SK-N-SH (cell line): ENCODE measurements at regions not wholly inside any gene's neighbourhood (a gene's known extent, or its start where the extent isn't known, plus 50 kb on each side); places are given as distances from the start of the nearest gene placed in this dataset.

Source experiments
- ELF1 ChIP-seq: IDR thresholded peaks from 2 replicates; pipeline ENCODE4 v1.4.0; 2012
- EZH2phosphoT487 ChIP-seq: fragments of 200-600 bp; sonication (generic); IDR thresholded peaks from 2 replicates; pipeline ENCODE4 v1.6.1; 2017; ENCODE audit warnings: low read depth, mixed run types, mild to moderate bottlenecking, antibody characterized with exemption, moderate library complexity, borderline replicate concordance
- FOXJ3 ChIP-seq: sonication (generic); formaldehyde crosslinking; IDR thresholded peaks from 2 replicates; pipeline ENCODE4 v1.5.1; 2020; ENCODE audit warnings: mild to moderate bottlenecking, missing genetic modification reagents
- FOXM1 ChIP-seq: IDR thresholded peaks from 2 replicates; pipeline ENCODE4 v1.4.0; 2012; ENCODE audit warnings: low read depth, mild to moderate bottlenecking
- GABPA ChIP-seq: IDR thresholded peaks from 2 replicates; pipeline ENCODE4 v1.4.0; 2012; ENCODE audit warnings: low read depth, mild to moderate bottlenecking
- GATA2 ChIP-seq: sonication (generic); formaldehyde crosslinking; IDR thresholded peaks from 2 replicates; pipeline ENCODE4 v1.5.0; 2020; ENCODE audit warnings: mild to moderate bottlenecking, missing genetic modification reagents
- JUND ChIP-seq: IDR thresholded peaks from 2 replicates; pipeline ENCODE4 v1.4.0; 2012
- MEF2A ChIP-seq: IDR thresholded peaks from 2 replicates; pipeline ENCODE4 v1.4.0; 2012; ENCODE audit warnings: low read depth, borderline replicate concordance
- MXI1 ChIP-seq: IDR thresholded peaks from 2 replicates; pipeline ENCODE4 v1.6.1; 2012; ENCODE audit warnings: mild to moderate bottlenecking, low read depth, low read length, improper control_type of control experiment
- NRF1 ChIP-seq: IDR thresholded peaks from 2 replicates; pipeline ENCODE4 v1.6.1; 2012; ENCODE audit warnings: low read depth, mild to moderate bottlenecking, low read length
- POLR2AphosphoS5 ChIP-seq: IDR thresholded peaks from 2 replicates; pipeline ENCODE4 v1.6.1; 2012; ENCODE audit warnings: low read depth, low read length
- RAD21 ChIP-seq: IDR thresholded peaks from 2 replicates; pipeline ENCODE4 v1.6.1; 2012; ENCODE audit warnings: mild to moderate bottlenecking, low read length
- RFX5 ChIP-seq: IDR thresholded peaks from 2 replicates; pipeline ENCODE4 v1.6.1; 2012; ENCODE audit warnings: mild to moderate bottlenecking, improper control_type of control experiment, low read length
- RXRA ChIP-seq: IDR thresholded peaks from 2 replicates; pipeline ENCODE4 v1.4.0; 2012; ENCODE audit warnings: low read depth, mild to moderate bottlenecking, borderline replicate concordance
- SMC3 ChIP-seq: IDR thresholded peaks from 2 replicates; pipeline ENCODE4 v1.6.1; 2012; ENCODE audit warnings: low read depth, low read length, improper control_type of control experiment
- TAF1 ChIP-seq: IDR thresholded peaks from 2 replicates; pipeline ENCODE4 v1.6.1; 2012; ENCODE audit warnings: low read depth, mild to moderate bottlenecking, low read length, moderate library complexity, borderline replicate concordance
- TEAD4 ChIP-seq: IDR thresholded peaks from 2 replicates; pipeline ENCODE4 v1.4.0; 2012; ENCODE audit warnings: mild to moderate bottlenecking, borderline replicate concordance; ENCODE audit not compliant: insufficient read depth
- TF ChIP-seq, protein P1 (sequence below): IDR thresholded peaks from 2 replicates; pipeline ENCODE4 v1.6.1; 2012; ENCODE audit warnings: mild to moderate bottlenecking, low read depth, low read length, moderate library complexity
- TF ChIP-seq, protein P2 (sequence below): IDR thresholded peaks from 2 replicates; pipeline ENCODE4; 2012
- TF ChIP-seq, protein P3 (sequence below): IDR thresholded peaks from 2 replicates; pipeline ENCODE4 v1.4.0; 2012; ENCODE audit warnings: low read depth
- TF ChIP-seq, protein P4 (sequence below): IDR thresholded peaks from 2 replicates; pipeline ENCODE4 v1.4.0; 2012; ENCODE audit warnings: low read depth, borderline replicate concordance
- TF ChIP-seq, protein P5 (sequence below): IDR thresholded peaks from 2 replicates; pipeline ENCODE4 v1.4.0; 2012; ENCODE audit warnings: low read depth, borderline replicate concordance
- TF ChIP-seq, protein P6 (sequence below): fragments of 150-350 bp; IDR thresholded peaks from 2 replicates; pipeline ENCODE4 v1.6.1; 2017; ENCODE audit warnings: antibody characterized with exemption, low read length, low read depth, borderline replicate concordance

DNA sequence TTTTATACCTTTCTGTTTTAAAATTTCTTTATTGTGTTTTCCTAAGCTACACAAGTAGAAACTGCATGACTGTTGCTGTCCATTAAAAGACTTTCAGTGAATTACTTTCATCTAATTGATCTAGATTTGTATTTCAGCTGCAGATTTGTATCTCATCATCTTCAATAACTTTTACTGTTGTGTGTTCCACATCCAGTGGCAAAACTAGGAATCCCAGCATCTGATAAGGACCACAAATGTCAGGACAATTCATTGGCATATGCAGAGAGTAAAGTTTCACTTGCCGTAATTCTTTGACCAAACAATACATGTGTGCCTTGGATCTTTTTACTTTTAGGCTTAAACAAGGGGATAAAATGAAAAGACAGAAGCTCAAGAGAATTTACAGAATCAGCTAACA lies 112.6 kb downstream of the FBXO8 start (continued):
- TF ChIP-seq, protein P1, sequence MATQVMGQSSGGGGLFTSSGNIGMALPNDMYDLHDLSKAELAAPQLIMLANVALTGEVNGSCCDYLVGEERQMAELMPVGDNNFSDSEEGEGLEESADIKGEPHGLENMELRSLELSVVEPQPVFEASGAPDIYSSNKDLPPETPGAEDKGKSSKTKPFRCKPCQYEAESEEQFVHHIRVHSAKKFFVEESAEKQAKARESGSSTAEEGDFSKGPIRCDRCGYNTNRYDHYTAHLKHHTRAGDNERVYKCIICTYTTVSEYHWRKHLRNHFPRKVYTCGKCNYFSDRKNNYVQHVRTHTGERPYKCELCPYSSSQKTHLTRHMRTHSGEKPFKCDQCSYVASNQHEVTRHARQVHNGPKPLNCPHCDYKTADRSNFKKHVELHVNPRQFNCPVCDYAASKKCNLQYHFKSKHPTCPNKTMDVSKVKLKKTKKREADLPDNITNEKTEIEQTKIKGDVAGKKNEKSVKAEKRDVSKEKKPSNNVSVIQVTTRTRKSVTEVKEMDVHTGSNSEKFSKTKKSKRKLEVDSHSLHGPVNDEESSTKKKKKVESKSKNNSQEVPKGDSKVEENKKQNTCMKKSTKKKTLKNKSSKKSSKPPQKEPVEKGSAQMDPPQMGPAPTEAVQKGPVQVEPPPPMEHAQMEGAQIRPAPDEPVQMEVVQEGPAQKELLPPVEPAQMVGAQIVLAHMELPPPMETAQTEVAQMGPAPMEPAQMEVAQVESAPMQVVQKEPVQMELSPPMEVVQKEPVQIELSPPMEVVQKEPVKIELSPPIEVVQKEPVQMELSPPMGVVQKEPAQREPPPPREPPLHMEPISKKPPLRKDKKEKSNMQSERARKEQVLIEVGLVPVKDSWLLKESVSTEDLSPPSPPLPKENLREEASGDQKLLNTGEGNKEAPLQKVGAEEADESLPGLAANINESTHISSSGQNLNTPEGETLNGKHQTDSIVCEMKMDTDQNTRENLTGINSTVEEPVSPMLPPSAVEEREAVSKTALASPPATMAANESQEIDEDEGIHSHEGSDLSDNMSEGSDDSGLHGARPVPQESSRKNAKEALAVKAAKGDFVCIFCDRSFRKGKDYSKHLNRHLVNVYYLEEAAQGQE: no peak
- TF ChIP-seq MXI1 (0 out of 2 replicates have a peak, but pooled peaks have one; percentile 14), GABPA (no peak), SMC3 (no peak), EZH2phosphoT487 (no peak), JUND (no peak), TEAD4 (no peak), ELF1 (no peak), NRF1 (no peak), MEF2A (no peak), GATA2 (CRISPR knock-in tag) (peak; percentile 68), RFX5 (no peak), RAD21 (no peak), POLR2AphosphoS5 (0 out of 2 replicates have a peak, but pooled peaks have one; percentile 25), TAF1 (no peak), RXRA (no peak), FOXJ3 (CRISPR knock-in tag) (no peak), FOXM1 (no peak)
- TF ChIP-seq, protein P2, sequence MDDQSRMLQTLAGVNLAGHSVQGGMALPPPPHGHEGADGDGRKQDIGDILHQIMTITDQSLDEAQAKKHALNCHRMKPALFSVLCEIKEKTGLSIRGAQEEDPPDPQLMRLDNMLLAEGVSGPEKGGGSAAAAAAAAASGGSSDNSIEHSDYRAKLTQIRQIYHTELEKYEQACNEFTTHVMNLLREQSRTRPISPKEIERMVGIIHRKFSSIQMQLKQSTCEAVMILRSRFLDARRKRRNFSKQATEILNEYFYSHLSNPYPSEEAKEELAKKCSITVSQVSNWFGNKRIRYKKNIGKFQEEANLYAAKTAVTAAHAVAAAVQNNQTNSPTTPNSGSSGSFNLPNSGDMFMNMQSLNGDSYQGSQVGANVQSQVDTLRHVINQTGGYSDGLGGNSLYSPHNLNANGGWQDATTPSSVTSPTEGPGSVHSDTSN: peak; percentile 69
- TF ChIP-seq, protein P3, sequence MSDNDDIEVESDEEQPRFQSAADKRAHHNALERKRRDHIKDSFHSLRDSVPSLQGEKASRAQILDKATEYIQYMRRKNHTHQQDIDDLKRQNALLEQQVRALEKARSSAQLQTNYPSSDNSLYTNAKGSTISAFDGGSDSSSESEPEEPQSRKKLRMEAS: no peak
- TF ChIP-seq, protein P4, sequence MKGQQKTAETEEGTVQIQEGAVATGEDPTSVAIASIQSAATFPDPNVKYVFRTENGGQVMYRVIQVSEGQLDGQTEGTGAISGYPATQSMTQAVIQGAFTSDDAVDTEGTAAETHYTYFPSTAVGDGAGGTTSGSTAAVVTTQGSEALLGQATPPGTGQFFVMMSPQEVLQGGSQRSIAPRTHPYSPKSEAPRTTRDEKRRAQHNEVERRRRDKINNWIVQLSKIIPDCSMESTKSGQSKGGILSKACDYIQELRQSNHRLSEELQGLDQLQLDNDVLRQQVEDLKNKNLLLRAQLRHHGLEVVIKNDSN: no peak
- TF ChIP-seq, protein P5, sequence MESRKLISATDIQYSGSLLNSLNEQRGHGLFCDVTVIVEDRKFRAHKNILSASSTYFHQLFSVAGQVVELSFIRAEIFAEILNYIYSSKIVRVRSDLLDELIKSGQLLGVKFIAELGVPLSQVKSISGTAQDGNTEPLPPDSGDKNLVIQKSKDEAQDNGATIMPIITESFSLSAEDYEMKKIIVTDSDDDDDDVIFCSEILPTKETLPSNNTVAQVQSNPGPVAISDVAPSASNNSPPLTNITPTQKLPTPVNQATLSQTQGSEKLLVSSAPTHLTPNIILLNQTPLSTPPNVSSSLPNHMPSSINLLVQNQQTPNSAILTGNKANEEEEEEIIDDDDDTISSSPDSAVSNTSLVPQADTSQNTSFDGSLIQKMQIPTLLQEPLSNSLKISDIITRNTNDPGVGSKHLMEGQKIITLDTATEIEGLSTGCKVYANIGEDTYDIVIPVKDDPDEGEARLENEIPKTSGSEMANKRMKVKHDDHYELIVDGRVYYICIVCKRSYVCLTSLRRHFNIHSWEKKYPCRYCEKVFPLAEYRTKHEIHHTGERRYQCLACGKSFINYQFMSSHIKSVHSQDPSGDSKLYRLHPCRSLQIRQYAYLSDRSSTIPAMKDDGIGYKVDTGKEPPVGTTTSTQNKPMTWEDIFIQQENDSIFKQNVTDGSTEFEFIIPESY: no peak
- TF ChIP-seq, protein P6, sequence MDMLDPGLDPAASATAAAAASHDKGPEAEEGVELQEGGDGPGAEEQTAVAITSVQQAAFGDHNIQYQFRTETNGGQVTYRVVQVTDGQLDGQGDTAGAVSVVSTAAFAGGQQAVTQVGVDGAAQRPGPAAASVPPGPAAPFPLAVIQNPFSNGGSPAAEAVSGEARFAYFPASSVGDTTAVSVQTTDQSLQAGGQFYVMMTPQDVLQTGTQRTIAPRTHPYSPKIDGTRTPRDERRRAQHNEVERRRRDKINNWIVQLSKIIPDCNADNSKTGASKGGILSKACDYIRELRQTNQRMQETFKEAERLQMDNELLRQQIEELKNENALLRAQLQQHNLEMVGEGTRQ: no peak
